ENCODE measurements at regions not wholly inside any gene's neighbourhood (a gene's known extent, or its start where the extent isn't known, plus 50 kb on each side); places are given as distances from the start of the nearest gene placed in this dataset.

DNA sequence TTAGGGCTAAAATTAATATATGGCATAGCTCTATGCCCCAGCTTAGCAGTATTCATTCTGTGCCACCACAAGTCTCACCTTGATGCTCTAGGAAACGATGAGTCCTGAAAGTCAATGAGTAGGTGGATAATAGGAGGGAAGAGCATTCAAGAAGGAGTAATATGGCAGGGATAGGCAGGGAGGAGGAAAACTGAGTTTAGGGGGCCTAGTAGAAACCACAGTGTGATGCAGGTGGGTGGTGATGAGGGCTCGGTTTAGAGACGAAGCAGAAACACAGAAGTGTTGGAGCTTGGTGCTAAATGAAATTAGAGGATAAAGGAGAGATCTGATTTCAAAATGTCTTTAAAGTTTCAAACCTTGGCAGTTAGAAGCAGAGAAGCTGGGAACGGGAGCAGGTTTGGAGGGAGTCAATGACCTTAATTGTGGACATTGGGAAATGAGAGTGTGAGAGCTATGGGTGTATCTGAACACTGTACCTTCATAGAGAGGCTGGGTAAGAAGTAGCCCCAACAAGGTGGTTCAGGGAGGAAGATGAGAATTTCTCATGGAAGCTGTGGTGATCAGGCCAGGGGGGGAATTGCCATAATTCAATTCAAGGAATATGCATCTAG, 144.7 kb upstream of the CPSF6 start:
- TF ChIP-seq POLR2A (IDR thresholded peaks at IDR 0.05), result no peak
- no peak for TF ChIP-seq CTCF (IDR thresholded peaks at IDR 0.05)

All from Peyer's patch (tissue), 4 donors.